Astrocyte (in vitro differentiated cells and primary cell): ENCODE measurements at regions not wholly inside any gene's neighbourhood (a gene's known extent, or its start where the extent isn't known, plus 50 kb on each side); places are given as distances from the start of the nearest gene placed in this dataset.

ENCODE experiments used
- DNase-seq: peaks from one replicate; pipeline ENCODE4 v3.0.0-alpha.2; 2010; ENCODE audit warnings: low read depth
- FAIRE-seq: peaks from 2 replicates; lab custom pipeline; 2011; peaks lifted over from hg19 to GRCh38; lab: Jason Lieb, UNC
- H2AFZ ChIP-seq: 2 replicates; pipeline ENCODE4 v1.6.0; 2012; ENCODE audit warnings: low read depth, low read length, inconsistent platforms
- H3K27ac ChIP-seq: 2 replicates; pipeline ENCODE4 v1.5.1; 2011; ENCODE audit warnings: low read depth, low read length, inconsistent platforms
- H3K27me3 ChIP-seq: 2 replicates; pipeline ENCODE4 v1.6.0; 2011; ENCODE audit warnings: low read length, inconsistent platforms; ENCODE audit not compliant: insufficient read depth
- H3K36me3 ChIP-seq: 2 replicates; pipeline ENCODE4 v1.5.1; 2011; ENCODE audit warnings: low read length, inconsistent platforms; ENCODE audit not compliant: insufficient read depth
- H3K4me1 ChIP-seq: 2 replicates; pipeline ENCODE4 v1.5.1; 2011; ENCODE audit warnings: low read length, inconsistent platforms; ENCODE audit not compliant: insufficient read depth
- H3K4me2 ChIP-seq: 2 replicates; pipeline ENCODE4 v1.6.0; 2012; ENCODE audit warnings: low read length, inconsistent platforms
- H3K4me3 ChIP-seq: 2 replicates; pipeline ENCODE4 v1.5.1; 2011; ENCODE audit warnings: low read depth, mild to moderate bottlenecking, low read length, inconsistent platforms; ENCODE audit not compliant: insufficient read depth
- H3K79me2 ChIP-seq: 2 replicates; pipeline ENCODE4 v1.6.0; 2012; ENCODE audit warnings: mild to moderate bottlenecking, low read length, inconsistent platforms; ENCODE audit not compliant: insufficient read depth
- H3K9ac ChIP-seq: 2 replicates; pipeline ENCODE4 v1.6.0; 2012; ENCODE audit warnings: mild to moderate bottlenecking, low read length, inconsistent platforms
- H3K9me3 ChIP-seq: 2 replicates; pipeline ENCODE4 v1.5.1; 2012; ENCODE audit warnings: low read depth, mild to moderate bottlenecking, low read length, inconsistent platforms; ENCODE audit not compliant: insufficient read depth
- H4K20me1 ChIP-seq: 2 replicates; pipeline ENCODE4 v1.6.0; 2012; ENCODE audit warnings: low read length, inconsistent platforms; ENCODE audit not compliant: insufficient read depth
- H3K27ac Mint-ChIP-seq: one replicate; pipeline ENCODE4 v1.8.0; 2021; ENCODE audit warnings: mild to moderate bottlenecking, mixed read lengths; ENCODE audit not compliant: unreplicated experiment
- H3K27me3 Mint-ChIP-seq: one replicate; pipeline ENCODE4 v1.8.0; 2021; ENCODE audit warnings: low read depth, mixed read lengths; ENCODE audit not compliant: unreplicated experiment
- H3K36me3 Mint-ChIP-seq: one replicate; pipeline ENCODE4 v1.8.0; 2021; ENCODE audit warnings: low read depth, mixed read lengths; ENCODE audit not compliant: unreplicated experiment
- H3K4me1 Mint-ChIP-seq: one replicate; pipeline ENCODE4 v1.8.0; 2021; ENCODE audit warnings: low read depth, mixed read lengths; ENCODE audit not compliant: unreplicated experiment
- H3K4me3 Mint-ChIP-seq: one replicate; pipeline ENCODE4 v1.8.0; 2021; ENCODE audit warnings: mild to moderate bottlenecking, moderate library complexity, mixed read lengths; ENCODE audit not compliant: unreplicated experiment
- H3K9me3 Mint-ChIP-seq: one replicate; pipeline ENCODE4 v1.8.0; 2021; ENCODE audit warnings: mild to moderate bottlenecking, mixed read lengths; ENCODE audit not compliant: unreplicated experiment
- CTCF ChIP-seq: IDR thresholded peaks from 2 replicates; pipeline ENCODE4 v1.5.1; 2011; ENCODE audit warnings: low read depth, mild to moderate bottlenecking, inconsistent platforms, low read length, moderate library complexity; ENCODE audit not compliant: insufficient read depth
- EZH2 ChIP-seq: IDR thresholded peaks from 2 replicates; pipeline ENCODE4 v1.6.1; 2012; ENCODE audit warnings: mild to moderate bottlenecking, low read length, inconsistent platforms; ENCODE audit not compliant: insufficient read depth

DNA sequence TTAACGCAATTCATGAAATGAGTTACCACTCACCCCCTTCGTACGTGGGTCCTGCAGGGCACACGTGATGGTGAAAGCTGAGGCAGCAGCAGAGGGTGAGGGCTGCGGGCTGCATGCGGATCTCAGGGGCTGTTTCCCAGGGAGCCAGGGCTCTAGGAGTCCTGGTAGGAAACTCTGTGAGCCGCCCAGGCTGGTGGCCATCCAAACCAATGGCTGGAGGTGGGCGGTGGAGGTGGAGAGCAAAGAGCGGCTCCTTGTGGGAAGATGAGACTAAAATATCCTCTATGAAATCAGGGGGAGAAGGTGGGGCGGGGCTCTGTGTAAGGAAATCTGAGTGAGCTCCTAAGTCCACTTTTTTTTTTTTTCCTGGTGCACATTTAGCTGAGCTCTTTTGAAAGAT lies 120.1 kb upstream of the SLC1A4 start:
- H3K9me3 ChIP-seq = no peaks in the 10 kb centered on the region
- H4K20me1 ChIP-seq = peaks cover 11% of the 10 kb centered on the region
- H3K4me3 ChIP-seq = no peak overlapping the region
- no peaks in the 10 kb centered on the region for H3K9me3 Mint-ChIP-seq
- no peak overlapping the region for H2AFZ ChIP-seq
- no peaks in the 10 kb centered on the region for H3K36me3 ChIP-seq
- no peaks in the 10 kb centered on the region for H3K79me2 ChIP-seq
- no peak overlapping the region for H3K27ac Mint-ChIP-seq
- H3K27me3 ChIP-seq = peaks cover 48% of the 10 kb centered on the region
- TF ChIP-seq CTCF (no peak), EZH2 (no peak)
- H3K4me3 Mint-ChIP-seq = no peak overlapping the region
- H3K36me3 Mint-ChIP-seq = no peaks in the 10 kb centered on the region
- no peak overlapping the region for H3K9ac ChIP-seq
- FAIRE-seq = no peak
- H3K4me1 Mint-ChIP-seq = peaks cover 7% of the 10 kb centered on the region
- peaks cover 22% of the 10 kb centered on the region for H3K27me3 Mint-ChIP-seq
- no peak overlapping the region for H3K27ac ChIP-seq
- DNase-seq = no peak
- no peak overlapping the region for H3K4me2 ChIP-seq
- peaks cover 15% of the 10 kb centered on the region for H3K4me1 ChIP-seq

GRCh38 chr2:64873472-64873924 lies 115.7 kb upstream of the SLC1A4 start:
- DNase-seq = no peak
- Histone ChIP-seq H3K27ac (no peak overlapping the region), H4K20me1 (peaks cover under 1% of the 10 kb centered on the region), H3K4me2 (peak overlapping the region; percentile 53), H2AFZ (peak overlapping the region; percentile 39), H3K4me1 (peaks cover 11% of the 10 kb centered on the region), H3K9me3 (no peaks in the 10 kb centered on the region), H3K36me3 (no peaks in the 10 kb centered on the region), H3K27me3 (peaks cover 33% of the 10 kb centered on the region), H3K79me2 (no peaks in the 10 kb centered on the region), H3K9ac (no peak overlapping the region), H3K4me3 (no peak overlapping the region)
- Mint-ChIP-seq H3K27me3 (peaks cover 11% of the 10 kb centered on the region), H3K9me3 (no peaks in the 10 kb centered on the region), H3K36me3 (no peaks in the 10 kb centered on the region), H3K4me3 (no peak overlapping the region), H3K4me1 (peaks cover 24% of the 10 kb centered on the region), H3K27ac (peak overlapping the region; percentile 18)
- no peak for FAIRE-seq
- TF ChIP-seq EZH2 (no peak), CTCF (peak; percentile 74)

GRCh38 chr2:64874593-64874992 lies 114.6 kb upstream of the SLC1A4 start:
- H3K9me3 Mint-ChIP-seq = peaks cover 2% of the 10 kb centered on the region
- no peak for FAIRE-seq

More at GRCh38 chr2:64874593-64874992, 114.6 kb upstream of the SLC1A4 start:
- H3K4me2 ChIP-seq = no peak overlapping the region
- no peak for DNase-seq
- Mint-ChIP-seq H3K27me3 (peaks cover 2% of the 10 kb centered on the region), H3K4me1 (peaks cover 27% of the 10 kb centered on the region), H3K4me3 (no peak overlapping the region), H3K36me3 (no peaks in the 10 kb centered on the region), H3K27ac (no peak overlapping the region)
- H2AFZ ChIP-seq = no peak overlapping the region
- no peak overlapping the region for H3K4me3 ChIP-seq
- peaks cover 11% of the 10 kb centered on the region for H3K4me1 ChIP-seq
- H3K9me3 ChIP-seq = no peaks in the 10 kb centered on the region
- H3K27me3 ChIP-seq = peaks cover 22% of the 10 kb centered on the region
- H4K20me1 ChIP-seq = no peaks in the 10 kb centered on the region
- no peak overlapping the region for H3K27ac ChIP-seq
- H3K36me3 ChIP-seq = no peaks in the 10 kb centered on the region
- TF ChIP-seq CTCF = no peak
- TF ChIP-seq EZH2 = no peak
- H3K9ac ChIP-seq = no peak overlapping the region
- no peaks in the 10 kb centered on the region for H3K79me2 ChIP-seq
